Fibroblast of lung (primary cell): ENCODE measurements at regions not wholly inside any gene's neighbourhood (a gene's known extent, or its start where the extent isn't known, plus 50 kb on each side); places are given as distances from the start of the nearest gene placed in this dataset.

ENCODE experiments used
- DNase-seq, 2 donors: peaks; one replicate each; pipeline versions ENCODE4 v3.0.0 to v3.0.0-alpha.2; 2010; ENCODE audit warnings: low read depth in 2 of 2
- H2AFZ ChIP-seq: 2 replicates; pipeline ENCODE4 v1.5.1; 2012; ENCODE audit warnings: low read length, control low read depth, inconsistent platforms
- H3K27ac ChIP-seq: 2 replicates; pipeline ENCODE4 v1.5.1; 2011; ENCODE audit warnings: low read length, control low read depth; ENCODE audit not compliant: insufficient read depth
- H3K27me3 ChIP-seq: 2 replicates; pipeline ENCODE4 v1.5.1; 2011; ENCODE audit warnings: mild to moderate bottlenecking, low read length; ENCODE audit not compliant: control insufficient read depth, insufficient read depth
- H3K36me3 ChIP-seq: 2 replicates; pipeline ENCODE4 v1.5.1; 2011; ENCODE audit warnings: low read length; ENCODE audit not compliant: control insufficient read depth, insufficient read depth
- H3K4me1 ChIP-seq: 2 replicates; pipeline ENCODE4 v1.5.1; 2011; ENCODE audit warnings: low read length; ENCODE audit not compliant: control insufficient read depth, insufficient read depth; ENCODE audit errors: extremely low read depth
- H3K4me2 ChIP-seq: 2 replicates; pipeline ENCODE4 v1.5.1; 2011; ENCODE audit warnings: low read length, control low read depth; ENCODE audit not compliant: insufficient read depth; ENCODE audit errors: extremely low read depth
- H3K4me3 ChIP-seq, 4 experiments: fragments of 200-600 bp in 1 of 4; sonication (generic) in 1 of 4; replicated peaks in 1 of 4; 2 replicates each; pipeline ENCODE4 v1.5.1; 2011 to 2016; ENCODE audit warnings: low read length in 4 of 4, low read depth in 3 of 4, mild to moderate bottlenecking in 3 of 4, control low read depth in 2 of 4, inconsistent platforms in 1 of 4, mixed read lengths in 1 of 4; ENCODE audit not compliant: insufficient read depth in 1 of 4; ENCODE audit errors: control extremely low read depth in 1 of 4
- H3K79me2 ChIP-seq: 2 replicates; pipeline ENCODE4 v1.5.1; 2012; ENCODE audit warnings: mild to moderate bottlenecking, low read length, inconsistent platforms; ENCODE audit not compliant: control insufficient read depth, insufficient read depth
- H3K9ac ChIP-seq: 2 replicates; pipeline ENCODE4 v1.5.1; 2011; ENCODE audit warnings: mild to moderate bottlenecking, low read length, control low read depth; ENCODE audit not compliant: insufficient read depth
- H3K9me3 ChIP-seq: 2 replicates; pipeline ENCODE4 v1.5.1; 2012; ENCODE audit warnings: low read depth, low read length; ENCODE audit not compliant: control insufficient read depth, insufficient read depth
- H4K20me1 ChIP-seq: 2 replicates; pipeline ENCODE4 v1.5.1; 2011; ENCODE audit warnings: low read length; ENCODE audit not compliant: control insufficient read depth, insufficient read depth; ENCODE audit errors: extremely low read depth
- CTCF ChIP-seq, 2 donors: IDR thresholded peaks in 1 of 2; conservative IDR thresholded peaks in 1 of 2; 1 replicate in 1 of 2; 2 replicates in 1 of 2; pipeline ENCODE4 v1.5.1; 2011 to 2012; ENCODE audit warnings: low read length in 2 of 2, control low read depth in 1 of 2, inconsistent platforms in 1 of 2, low read depth in 1 of 2, mild to moderate bottlenecking in 1 of 2
- EZH2 ChIP-seq: IDR thresholded peaks from 2 replicates; pipeline ENCODE4 v1.5.1; 2012; ENCODE audit warnings: low read length, control low read depth, mild to moderate bottlenecking; ENCODE audit errors: missing control alignments

- no peak for DNase-seq
- Histone ChIP-seq H2AFZ (no peak overlapping the region), H4K20me1 (no peaks in the 10 kb centered on the region), H3K4me3 (no peak overlapping the region), H3K9me3 (no peaks in the 10 kb centered on the region), H3K4me2 (no peak overlapping the region), H3K4me1 (no peaks in the 10 kb centered on the region), H3K36me3 (no peaks in the 10 kb centered on the region), H3K79me2 (no peaks in the 10 kb centered on the region), H3K27me3 (no peaks in the 10 kb centered on the region), H3K27ac (no peak overlapping the region), H3K9ac (no peak overlapping the region)
- TF ChIP-seq EZH2 (no peak), CTCF (conservative IDR thresholded peaks at IDR 0.05 in 1 of 2, IDR thresholded peaks at IDR 0.05 in 1 of 2; ENCODE audit: low read depth in 1 of 2, low read length in 2 of 2) (no peak)
These were observed 240.9 kb upstream of the MIR17HG start for GRCh38 chr13:91106565-91106964.

- Histone ChIP-seq H3K79me2 (no peaks in the 10 kb centered on the region), H3K4me3 (no peak overlapping the region), H3K4me2 (no peak overlapping the region), H2AFZ (no peak overlapping the region), H4K20me1 (no peaks in the 10 kb centered on the region), H3K27ac (no peak overlapping the region), H3K27me3 (no peaks in the 10 kb centered on the region), H3K9me3 (no peaks in the 10 kb centered on the region), H3K36me3 (no peaks in the 10 kb centered on the region), H3K4me1 (no peaks in the 10 kb centered on the region), H3K9ac (no peak overlapping the region)
- no peak for DNase-seq
- TF ChIP-seq CTCF (conservative IDR thresholded peaks at IDR 0.05 in 1 of 2, IDR thresholded peaks at IDR 0.05 in 1 of 2; ENCODE audit: low read depth in 1 of 2, low read length in 2 of 2), result no peak
- no peak for TF ChIP-seq EZH2
These were observed 239.2 kb upstream of the MIR17HG start for GRCh38 chr13:91108315-91108714.

- Histone ChIP-seq H3K4me2 (no peak overlapping the region), H3K27ac (no peak overlapping the region), H3K9ac (no peak overlapping the region), H2AFZ (no peak overlapping the region), H3K36me3 (no peaks in the 10 kb centered on the region), H4K20me1 (no peaks in the 10 kb centered on the region), H3K79me2 (no peaks in the 10 kb centered on the region), H3K4me3 (no peak overlapping the region), H3K9me3 (no peaks in the 10 kb centered on the region), H3K27me3 (no peaks in the 10 kb centered on the region), H3K4me1 (no peaks in the 10 kb centered on the region)
- DNase-seq, result no peak
- TF ChIP-seq EZH2 (no peak), CTCF (conservative IDR thresholded peaks at IDR 0.05 in 1 of 2, IDR thresholded peaks at IDR 0.05 in 1 of 2; ENCODE audit: low read depth in 1 of 2, low read length in 2 of 2) (no peak)
These were observed 235.8 kb upstream of the MIR17HG start for GRCh38 chr13:91111476-91112200.
